ENCODE measurements at regions not wholly inside any gene's neighbourhood (a gene's known extent, or its start where the extent isn't known, plus 50 kb on each side); places are given as distances from the start of the nearest gene placed in this dataset.

DNA sequence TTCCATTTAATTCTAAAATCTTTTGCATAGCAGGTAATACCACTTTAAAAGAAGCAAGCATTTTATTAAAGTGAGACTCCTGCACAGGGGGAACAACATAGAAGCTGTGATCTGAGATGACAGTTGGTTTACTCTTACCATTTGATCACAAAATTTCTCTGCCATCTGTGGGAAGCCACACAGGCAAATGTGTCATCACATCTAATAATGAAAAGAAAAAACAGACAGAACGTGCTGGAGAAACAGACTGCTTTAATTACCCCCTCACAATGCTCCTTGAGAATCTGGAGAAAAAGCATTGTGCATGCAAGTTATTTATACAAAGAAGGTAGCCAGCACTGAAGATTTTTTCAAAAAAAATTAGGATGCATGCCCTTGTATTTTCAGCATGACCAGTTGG lies 165.2 kb upstream of the PTER start:
- BruUV-seq (replicated peaks), result no TSS peak
- Histone ChIP-seq H3K27me3 (ENCODE audit: control insufficient read depth in 2 of 2, insufficient read depth in 2 of 2, low read length in 2 of 2) (no peaks in the 10 kb centered on the region), H3K9me3 (replicated peaks; ENCODE audit: control insufficient read depth, insufficient read depth, low read depth, low read length) (no peaks in the 10 kb centered on the region), H3K4me2 (ENCODE audit: insufficient read depth, low read length) (no peak overlapping the region), H4K20me1 (replicated peaks; ENCODE audit: control insufficient read depth, insufficient read depth, low read length) (no peaks in the 10 kb centered on the region), H3K79me2 (ENCODE audit: control insufficient read depth, insufficient read depth, low read length) (no peaks in the 10 kb centered on the region), H3K36me3 (ENCODE audit: control insufficient read depth, insufficient read depth, low read length) (no peaks in the 10 kb centered on the region), H3K4me3 (no peak overlapping the region), H3K4me1 (replicated peaks in 1 of 2; ENCODE audit: control insufficient read depth in 2 of 2, insufficient read depth in 2 of 2, low read length in 2 of 2) (no peaks in the 10 kb centered on the region), H3K27ac (ENCODE audit: extremely low read depth, low read depth, low read length) (no peak overlapping the region), H2AFZ (ENCODE audit: low read depth, low read length) (no peak overlapping the region), H3K9ac (ENCODE audit: insufficient read depth in 1 of 2, low read depth in 2 of 2, low read length in 2 of 2) (no peak overlapping the region), H3K9me1 (ENCODE audit: control insufficient read depth, insufficient read depth, low read length) (no peaks in the 10 kb centered on the region)
- in situ Hi-C loops (cut with MboI), result no loop called here
- ChIA-PET POLR2A (no interaction called here), CTCF (ENCODE audit: low intra/inter-chr PET ratio) (interaction anchor here (0.6 kb wide), 1 partner anchor 1967 kb away, joined by 3 read pairs; no protein-coding TSS in a partner anchor)
- FAIRE-seq (no peak), ATAC-seq (no peak), DNase-seq (ENCODE audit: extremely low read depth in 1 of 4, low spot score in 3 of 4) (no peak)
- WGBS (ENCODE audit: insufficient coverage, low coverage, missing lambda C conversion rate), result 0% methylated on average over 1 of the region's 1 CpG
- no peak for TF ChIP-seq ZKSCAN1 (IDR thresholded peaks at IDR 0.05; ENCODE audit: low read depth, low read length)
- no peak for TF ChIP-seq TEAD1 (CRISPR knock-in tag; IDR thresholded peaks at IDR 0.05)
- TF ChIP-seq TAF7 (tag; IDR thresholded peaks at IDR 0.05), result no peak
- no peak for TF ChIP-seq RBBP5 (IDR thresholded peaks at IDR 0.05; ENCODE audit: borderline replicate concordance, insufficient read depth, low read length, poor library complexity, severe bottlenecking)
- no peak for TF ChIP-seq BCL6 (CRISPR knock-in tag; IDR thresholded peaks at IDR 0.05)
- TF ChIP-seq FIP1L1 (IDR thresholded peaks at IDR 0.05; ENCODE audit: low read depth, low read length, poor library complexity, severe bottlenecking), result no peak
- TF ChIP-seq, protein P1, sequence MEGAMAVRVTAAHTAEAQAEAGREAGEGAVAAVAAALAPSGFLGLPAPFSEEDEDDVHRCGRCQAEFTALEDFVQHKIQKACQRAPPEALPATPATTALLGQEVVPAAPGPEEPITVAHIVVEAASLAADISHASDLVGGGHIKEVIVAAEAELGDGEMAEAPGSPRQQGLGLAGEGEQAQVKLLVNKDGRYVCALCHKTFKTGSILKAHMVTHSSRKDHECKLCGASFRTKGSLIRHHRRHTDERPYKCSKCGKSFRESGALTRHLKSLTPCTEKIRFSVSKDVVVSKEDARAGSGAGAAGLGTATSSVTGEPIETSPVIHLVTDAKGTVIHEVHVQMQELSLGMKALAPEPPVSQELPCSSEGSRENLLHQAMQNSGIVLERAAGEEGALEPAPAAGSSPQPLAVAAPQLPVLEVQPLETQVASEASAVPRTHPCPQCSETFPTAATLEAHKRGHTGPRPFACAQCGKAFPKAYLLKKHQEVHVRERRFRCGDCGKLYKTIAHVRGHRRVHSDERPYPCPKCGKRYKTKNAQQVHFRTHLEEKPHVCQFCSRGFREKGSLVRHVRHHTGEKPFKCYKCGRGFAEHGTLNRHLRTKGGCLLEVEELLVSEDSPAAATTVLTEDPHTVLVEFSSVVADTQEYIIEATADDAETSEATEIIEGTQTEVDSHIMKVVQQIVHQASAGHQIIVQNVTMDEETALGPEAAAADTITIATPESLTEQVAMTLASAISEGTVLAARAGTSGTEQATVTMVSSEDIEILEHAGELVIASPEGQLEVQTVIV (CRISPR knock-in tag; IDR thresholded peaks at IDR 0.05; ENCODE audit: borderline replicate concordance), result no peak
- intact Hi-C loops (cut with micrococcal nuclease), result no loop called here
